ENCODE measurements at regions not wholly inside any gene's neighbourhood (a gene's known extent, or its start where the extent isn't known, plus 50 kb on each side); places are given as distances from the start of the nearest gene placed in this dataset.

- no peaks in the 10 kb centered on the region for H3K9me3 ChIP-seq (ENCODE audit: low read length)
- H3K4me2 ChIP-seq (ENCODE audit: low read depth, low read length, poor library complexity, severe bottlenecking), result no peak overlapping the region
- no peak overlapping the region for H3K4me3 ChIP-seq (ENCODE audit: low read length)
- H4K20me1 ChIP-seq (ENCODE audit: insufficient read depth, low read depth, low read length), result no peaks in the 10 kb centered on the region
- H2AFZ ChIP-seq (ENCODE audit: low read length), result no peak overlapping the region
- no peaks in the 10 kb centered on the region for H3K9me2 ChIP-seq (replicated peaks; ENCODE audit: insufficient read depth, low read length)
- no peaks in the 10 kb centered on the region for H3K27me3 ChIP-seq (ENCODE audit: low read length)
- peaks cover 12% of the 10 kb centered on the region for H3K4me1 ChIP-seq (ENCODE audit: low read length)
- H3K27ac ChIP-seq (ENCODE audit: low read length), result no peak overlapping the region
- H3K79me2 ChIP-seq (ENCODE audit: low read length), result no peaks in the 10 kb centered on the region
- DNase-seq, result no peak
- H3K36me3 ChIP-seq (ENCODE audit: insufficient read depth, low read length), result no peaks in the 10 kb centered on the region
- H3K9ac ChIP-seq (ENCODE audit: low read length), result no peak overlapping the region
Measured at GRCh38 chr20:58017231-58017969, 211.1 kb downstream of the ANKRD60 start.

DNA sequence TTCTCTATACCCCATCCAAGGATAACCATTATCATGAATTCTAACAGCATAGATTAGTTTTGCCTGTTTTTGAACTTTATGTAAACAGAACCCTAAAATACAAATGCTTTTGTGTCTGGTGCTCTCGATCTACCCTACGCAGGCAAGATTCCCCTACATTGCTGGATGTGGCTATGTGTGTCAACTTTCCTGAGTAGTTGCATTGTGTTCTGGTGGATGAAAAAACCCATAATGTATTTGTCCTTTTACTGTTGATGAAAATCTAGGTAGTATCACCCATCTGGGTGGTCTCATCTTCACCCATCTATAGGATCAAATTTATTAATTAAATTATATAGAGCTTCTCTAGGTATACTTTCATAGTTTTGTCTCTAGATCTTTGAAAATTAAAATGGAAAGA, 211.7 kb downstream of the ANKRD60 start:
- DNase-seq, result no peak
- no peaks in the 10 kb centered on the region for H3K27me3 ChIP-seq (ENCODE audit: low read length)
- no peaks in the 10 kb centered on the region for H3K9me3 ChIP-seq (ENCODE audit: low read length)
- H3K9ac ChIP-seq (ENCODE audit: low read length), result no peak overlapping the region
- H3K4me2 ChIP-seq (ENCODE audit: low read depth, low read length, poor library complexity, severe bottlenecking), result no peak overlapping the region
- H3K9me2 ChIP-seq (replicated peaks; ENCODE audit: insufficient read depth, low read length), result no peaks in the 10 kb centered on the region
- H3K4me1 ChIP-seq (ENCODE audit: low read length), result peaks cover 12% of the 10 kb centered on the region
- no peaks in the 10 kb centered on the region for H3K36me3 ChIP-seq (ENCODE audit: insufficient read depth, low read length)
- H2AFZ ChIP-seq (ENCODE audit: low read length), result no peak overlapping the region
- no peak overlapping the region for H3K27ac ChIP-seq (ENCODE audit: low read length)
- no peak overlapping the region for H3K4me3 ChIP-seq (ENCODE audit: low read length)
- no peaks in the 10 kb centered on the region for H3K79me2 ChIP-seq (ENCODE audit: low read length)
- H4K20me1 ChIP-seq (ENCODE audit: insufficient read depth, low read depth, low read length), result no peaks in the 10 kb centered on the region

GRCh38 chr20:58014628-58015315, 213.7 kb downstream of the ANKRD60 start:
- Histone ChIP-seq H3K4me3 (ENCODE audit: low read length) (no peak overlapping the region), H4K20me1 (ENCODE audit: insufficient read depth, low read depth, low read length) (no peaks in the 10 kb centered on the region), H3K36me3 (ENCODE audit: insufficient read depth, low read length) (no peaks in the 10 kb centered on the region), H3K9me3 (ENCODE audit: low read length) (no peaks in the 10 kb centered on the region), H3K4me2 (ENCODE audit: low read depth, low read length, poor library complexity, severe bottlenecking) (peak overlapping the region; percentile 26), H3K27me3 (ENCODE audit: low read length) (no peaks in the 10 kb centered on the region), H3K4me1 (ENCODE audit: low read length) (peaks cover 12% of the 10 kb centered on the region), H3K27ac (ENCODE audit: low read length) (no peak overlapping the region), H2AFZ (ENCODE audit: low read length) (no peak overlapping the region), H3K9ac (ENCODE audit: low read length) (no peak overlapping the region), H3K79me2 (ENCODE audit: low read length) (no peaks in the 10 kb centered on the region), H3K9me2 (replicated peaks; ENCODE audit: insufficient read depth, low read length) (no peaks in the 10 kb centered on the region)
- DNase-seq, result peak; percentile 47

GRCh38 chr20:58012731-58013510, 215.5 kb downstream of the ANKRD60 start:
- Histone ChIP-seq H3K9me2 (replicated peaks; ENCODE audit: insufficient read depth, low read length) (no peaks in the 10 kb centered on the region), H3K4me2 (ENCODE audit: low read depth, low read length, poor library complexity, severe bottlenecking) (no peak overlapping the region), H3K9me3 (ENCODE audit: low read length) (no peaks in the 10 kb centered on the region), H3K79me2 (ENCODE audit: low read length) (no peaks in the 10 kb centered on the region), H2AFZ (ENCODE audit: low read length) (no peak overlapping the region), H4K20me1 (ENCODE audit: insufficient read depth, low read depth, low read length) (no peaks in the 10 kb centered on the region), H3K27me3 (ENCODE audit: low read length) (no peaks in the 10 kb centered on the region), H3K27ac (ENCODE audit: low read length) (no peak overlapping the region), H3K36me3 (ENCODE audit: insufficient read depth, low read length) (no peaks in the 10 kb centered on the region), H3K4me1 (ENCODE audit: low read length) (peaks cover 12% of the 10 kb centered on the region), H3K4me3 (ENCODE audit: low read length) (no peak overlapping the region), H3K9ac (ENCODE audit: low read length) (no peak overlapping the region)
- DNase-seq, result no peak

DNA sequence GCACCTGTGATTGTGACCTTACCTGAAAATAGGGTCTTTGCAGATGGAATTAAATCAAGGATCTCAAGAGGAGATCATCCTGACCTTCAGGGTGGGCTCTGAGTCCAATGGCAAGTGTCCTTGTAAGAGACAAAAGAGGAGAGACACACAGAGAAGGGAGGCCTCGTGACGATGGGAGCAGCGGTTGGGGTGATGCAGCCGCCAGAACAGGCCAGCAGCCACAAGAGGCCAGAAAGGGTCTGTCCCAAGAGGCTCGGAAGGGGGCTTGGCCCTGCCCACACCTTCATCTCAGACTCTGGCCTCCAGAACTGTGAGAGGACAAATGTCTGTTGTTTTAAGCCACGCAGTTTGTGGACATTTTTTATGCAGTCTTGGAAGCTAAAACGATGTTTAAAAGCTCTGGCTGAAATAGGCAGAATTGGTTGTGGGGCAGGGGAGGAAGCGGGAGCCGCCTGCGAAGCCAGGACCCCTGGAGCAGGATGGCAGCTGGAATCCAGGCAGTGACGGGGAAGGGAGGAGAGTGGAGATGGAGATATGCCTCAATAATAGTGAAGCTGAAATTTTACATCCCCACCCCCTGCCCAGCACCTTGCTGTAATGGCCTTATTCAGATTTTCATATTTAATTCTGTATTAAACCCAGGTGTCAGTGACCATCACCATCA, 216.4 kb downstream of the ANKRD60 start:
- Histone ChIP-seq H3K4me2 (ENCODE audit: low read depth, low read length, poor library complexity, severe bottlenecking) (no peak overlapping the region), H3K9me3 (ENCODE audit: low read length) (no peaks in the 10 kb centered on the region), H3K4me3 (ENCODE audit: low read length) (no peak overlapping the region), H3K9ac (ENCODE audit: low read length) (no peak overlapping the region), H3K27me3 (ENCODE audit: low read length) (no peaks in the 10 kb centered on the region), H3K9me2 (replicated peaks; ENCODE audit: insufficient read depth, low read length) (no peaks in the 10 kb centered on the region), H2AFZ (ENCODE audit: low read length) (no peak overlapping the region), H3K4me1 (ENCODE audit: low read length) (peaks cover 12% of the 10 kb centered on the region), H4K20me1 (ENCODE audit: insufficient read depth, low read depth, low read length) (no peaks in the 10 kb centered on the region), H3K27ac (ENCODE audit: low read length) (no peak overlapping the region), H3K36me3 (ENCODE audit: insufficient read depth, low read length) (no peaks in the 10 kb centered on the region), H3K79me2 (ENCODE audit: low read length) (no peaks in the 10 kb centered on the region)
- DNase-seq, result no peak

DNA sequence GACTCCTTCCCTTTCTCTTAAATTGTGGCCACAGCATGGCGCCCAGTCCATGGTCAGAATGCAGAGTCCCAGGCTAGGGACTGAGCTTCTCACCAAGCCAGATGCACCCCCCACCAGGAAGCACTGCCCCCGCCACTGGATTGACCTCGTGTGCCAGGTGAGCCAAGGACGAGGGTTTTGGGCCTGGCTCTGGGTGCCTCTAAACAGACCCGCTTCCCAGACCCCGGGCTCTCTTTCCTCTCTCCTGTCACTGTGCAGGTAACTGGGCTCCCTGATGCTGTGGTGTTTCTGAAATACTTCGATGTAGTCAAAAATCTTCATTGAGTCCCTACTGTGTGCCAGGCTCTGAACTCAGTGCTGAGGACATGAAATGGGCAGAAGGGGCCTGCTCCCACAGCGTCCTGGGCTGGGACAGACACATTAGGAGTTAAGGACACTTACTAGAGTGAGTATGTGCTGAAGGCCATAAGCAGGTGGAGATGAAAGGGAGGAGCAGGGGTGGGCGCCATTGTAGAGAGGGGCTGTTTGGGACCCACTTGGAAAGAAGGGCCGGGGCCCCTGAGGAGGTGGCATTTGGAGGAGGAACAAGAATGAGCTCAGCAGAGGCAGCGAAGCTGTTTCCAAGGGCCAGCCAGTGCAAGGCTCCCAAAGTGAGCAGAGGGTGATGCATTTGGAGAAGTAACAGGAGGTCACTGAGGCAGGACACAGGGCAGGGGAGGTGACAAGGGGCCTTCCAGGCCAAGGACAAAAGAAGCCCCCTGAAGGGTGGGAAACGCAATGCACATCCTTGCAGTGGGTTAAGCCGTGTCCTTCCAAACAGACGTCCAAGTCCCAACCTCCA, 217.1 kb downstream of the ANKRD60 start:
- Histone ChIP-seq H3K9me2 (replicated peaks; ENCODE audit: insufficient read depth, low read length) (no peaks in the 10 kb centered on the region), H4K20me1 (ENCODE audit: insufficient read depth, low read depth, low read length) (no peaks in the 10 kb centered on the region), H3K79me2 (ENCODE audit: low read length) (no peaks in the 10 kb centered on the region), H3K36me3 (ENCODE audit: insufficient read depth, low read length) (no peaks in the 10 kb centered on the region), H3K27ac (ENCODE audit: low read length) (no peak overlapping the region), H3K9ac (ENCODE audit: low read length) (no peak overlapping the region), H3K4me2 (ENCODE audit: low read depth, low read length, poor library complexity, severe bottlenecking) (no peak overlapping the region), H3K4me3 (ENCODE audit: low read length) (no peak overlapping the region), H3K4me1 (ENCODE audit: low read length) (peaks cover 12% of the 10 kb centered on the region), H3K9me3 (ENCODE audit: low read length) (no peaks in the 10 kb centered on the region), H3K27me3 (ENCODE audit: low read length) (no peaks in the 10 kb centered on the region), H2AFZ (ENCODE audit: low read length) (no peak overlapping the region)
- DNase-seq, result no peak

GRCh38 chr20:58010666-58011065, 217.8 kb downstream of the ANKRD60 start:
- Histone ChIP-seq H3K79me2 (ENCODE audit: low read length) (no peaks in the 10 kb centered on the region), H3K36me3 (ENCODE audit: insufficient read depth, low read length) (no peaks in the 10 kb centered on the region), H3K4me2 (ENCODE audit: low read depth, low read length, poor library complexity, severe bottlenecking) (no peak overlapping the region), H4K20me1 (ENCODE audit: insufficient read depth, low read depth, low read length) (no peaks in the 10 kb centered on the region), H3K9ac (ENCODE audit: low read length) (no peak overlapping the region), H2AFZ (ENCODE audit: low read length) (no peak overlapping the region), H3K9me2 (replicated peaks; ENCODE audit: insufficient read depth, low read length) (no peaks in the 10 kb centered on the region), H3K27me3 (ENCODE audit: low read length) (no peaks in the 10 kb centered on the region), H3K9me3 (ENCODE audit: low read length) (no peaks in the 10 kb centered on the region), H3K4me3 (ENCODE audit: low read length) (no peak overlapping the region), H3K27ac (ENCODE audit: low read length) (no peak overlapping the region), H3K4me1 (ENCODE audit: low read length) (peaks cover 12% of the 10 kb centered on the region)
- DNase-seq, result no peak

Measured in Karpas-422 (cell line).